ENCODE measurements at regions not wholly inside any gene's neighbourhood (a gene's known extent, or its start where the extent isn't known, plus 50 kb on each side); places are given as distances from the start of the nearest gene placed in this dataset.

- no peak overlapping the region for H3K4me2 ChIP-seq (ENCODE audit: insufficient read depth, low read length)
- dilution Hi-C loops (cut with MboI; ENCODE audit: extremely low pct_ligation_motif_present, low sequenced_read_pairs): no loop called here
These were observed 67.4 kb upstream of the BHLHE23 start for GRCh38 chr20:63074182-63074581.

GRCh38 chr20:63073738-63074065 is 66.9 kb upstream of the BHLHE23 start:
- TF ChIP-seq MYC (IDR thresholded peaks at IDR 0.05; ENCODE audit: low read depth, low read length): no peak
- Histone ChIP-seq H4K20me1 (replicated peaks; ENCODE audit: control insufficient read depth, extremely low read depth, insufficient read depth, low read length) (no peaks in the 10 kb centered on the region), H3K27ac (ENCODE audit: insufficient read depth, low read depth, low read length) (no peak overlapping the region), H3K4me1 (ENCODE audit: control insufficient read depth, extremely low read depth, insufficient read depth, low read length) (no peaks in the 10 kb centered on the region), H3K27me3 (ENCODE audit: control insufficient read depth in 2 of 2, insufficient read depth in 2 of 2, low read length in 2 of 2) (peaks cover 8 to 12% of the 10 kb centered on the region in 2 experiments), H2AFZ (ENCODE audit: low read depth, low read length) (no peak overlapping the region), H3K9me3 (replicated peaks; ENCODE audit: control insufficient read depth, insufficient read depth, low read length) (no peaks in the 10 kb centered on the region), H3K4me3 (replicated peaks in 1 of 3; ENCODE audit: insufficient read depth in 1 of 3, low read depth in 1 of 3, low read length in 3 of 3) (no peak overlapping the region), H3K79me2 (ENCODE audit: control insufficient read depth, insufficient read depth, low read length) (no peaks in the 10 kb centered on the region), H3K9me1 (replicated peaks; ENCODE audit: control insufficient read depth, extremely low read depth, insufficient read depth, low read length) (no peaks in the 10 kb centered on the region), H3K36me3 (ENCODE audit: control insufficient read depth in 2 of 2, extremely low read depth in 1 of 2, insufficient read depth in 2 of 2, low read length in 2 of 2) (no peaks in the 10 kb centered on the region), H3K9ac (replicated peaks; ENCODE audit: extremely low read depth, insufficient read depth, low read length) (no peak overlapping the region), H3K4me2 (ENCODE audit: insufficient read depth, low read length) (no peak overlapping the region)
- intact Hi-C loops (cut with micrococcal nuclease) (no loop called here), dilution Hi-C loops (cut with MboI; ENCODE audit: extremely low pct_ligation_motif_present, low sequenced_read_pairs) (no loop called here)
- CTCF ChIA-PET: no interaction called here
- no peak for DNase-seq (ENCODE audit: low read depth, low spot score)
- FAIRE-seq: no peak
- BruUV-seq (replicated peaks): no TSS peak
- POLR2A ChIA-PET: no interaction called here

More at GRCh38 chr20:63074182-63074581, 67.4 kb upstream of the BHLHE23 start:
- TF ChIP-seq MAX (IDR thresholded peaks at IDR 0.05; ENCODE audit: insufficient read depth, insufficient read length) (no peak), POLR2AphosphoS5 (IDR thresholded peaks at IDR 0.05; ENCODE audit: insufficient read depth, low read depth, low read length) (no peak)
- Histone ChIP-seq H2AFZ (ENCODE audit: low read depth, low read length) (no peak overlapping the region), H3K36me3 (ENCODE audit: control insufficient read depth in 2 of 2, extremely low read depth in 1 of 2, insufficient read depth in 2 of 2, low read length in 2 of 2) (no peaks in the 10 kb centered on the region), H3K27ac (ENCODE audit: insufficient read depth, low read depth, low read length) (no peak overlapping the region), H3K79me2 (ENCODE audit: control insufficient read depth, insufficient read depth, low read length) (no peaks in the 10 kb centered on the region), H3K4me3 (replicated peaks in 1 of 3; ENCODE audit: insufficient read depth in 1 of 3, low read depth in 1 of 3, low read length in 3 of 3) (no peak overlapping the region), H3K9me1 (replicated peaks; ENCODE audit: control insufficient read depth, extremely low read depth, insufficient read depth, low read length) (no peaks in the 10 kb centered on the region), H4K20me1 (replicated peaks; ENCODE audit: control insufficient read depth, extremely low read depth, insufficient read depth, low read length) (no peaks in the 10 kb centered on the region), H3K4me1 (ENCODE audit: control insufficient read depth, extremely low read depth, insufficient read depth, low read length) (no peaks in the 10 kb centered on the region), H3K9ac (replicated peaks; ENCODE audit: extremely low read depth, insufficient read depth, low read length) (no peak overlapping the region), H3K9me3 (replicated peaks; ENCODE audit: control insufficient read depth, insufficient read depth, low read length) (no peaks in the 10 kb centered on the region), H3K27me3 (ENCODE audit: control insufficient read depth in 2 of 2, insufficient read depth in 2 of 2, low read length in 2 of 2) (peaks cover 8 to 12% of the 10 kb centered on the region in 2 experiments)
- BruUV-seq (replicated peaks): no TSS peak
- POLR2A ChIA-PET: no interaction called here
- intact Hi-C loops (cut with micrococcal nuclease): no loop called here
- CTCF ChIA-PET: no interaction called here
- DNase-seq (ENCODE audit: low read depth, low spot score): no peak
- no peak for FAIRE-seq
